Transverse colon (tissue), 4 donors: ENCODE measurements at regions not wholly inside any gene's neighbourhood (a gene's known extent, or its start where the extent isn't known, plus 50 kb on each side); places are given as distances from the start of the nearest gene placed in this dataset.

ENCODE experiments used
- DNase-seq: peaks from one replicate; pipeline ENCODE4 v3.0.0-alpha.2; 2019
- H3K27ac ChIP-seq, 4 donors: fragments of 200-600 bp; sonication (generic); 2 replicates each; pipeline ENCODE4 v1.5.1; 2016 to 2018; ENCODE audit warnings: inconsistent platforms in 4 of 4
- H3K27me3 ChIP-seq: fragments of 200-600 bp; sonication (generic); 2 replicates; pipeline ENCODE4 v1.5.1; 2017; ENCODE audit warnings: inconsistent platforms
- H3K36me3 ChIP-seq, 4 donors: fragments of 200-600 bp; sonication (generic); 2 replicates each; pipeline ENCODE4 v1.5.1; 2017 to 2019; ENCODE audit warnings: inconsistent platforms in 4 of 4
- H3K4me1 ChIP-seq, 4 donors: fragments of 200-600 bp; sonication (generic); 2 replicates each; pipeline ENCODE4 v1.5.1; 2017 to 2020; ENCODE audit warnings: inconsistent platforms in 4 of 4
- H3K4me3 ChIP-seq, 4 donors: fragments of 200-600 bp; sonication (generic); 1 replicate in 1 of 4; 2 replicates in 3 of 4; pipeline versions ENCODE4 v1.5.1 to v1.6.1; 2017 to 2019; ENCODE audit warnings: inconsistent platforms in 4 of 4
- H3K9me3 ChIP-seq, 2 donors: fragments of 200-600 bp; sonication (generic); 2 replicates each; pipeline ENCODE4 v1.5.1; 2017 to 2019; ENCODE audit warnings: inconsistent platforms in 2 of 2
- CTCF ChIP-seq, 5 experiments: fragments of 200-600 bp in 3 of 5; fragments of 450-650 bp in 2 of 5; sonication (generic) in 3 of 5; IDR thresholded peaks; 1 replicate in 2 of 5; 2 replicates in 3 of 5; pipeline ENCODE4 v1.5.1; 2016 to 2017; ENCODE audit warnings: antibody characterized with exemption in 5 of 5, inconsistent platforms in 3 of 5, mild to moderate bottlenecking in 2 of 5, moderate library complexity in 1 of 5
- EP300 ChIP-seq: sonication (generic); formaldehyde crosslinking; IDR thresholded peaks from one replicate; pipeline ENCODE4 v1.6.1; 2017; ENCODE audit warnings: antibody characterized with exemption, low read depth
- POLR2A ChIP-seq: fragments of 450-650 bp; IDR thresholded peaks from one replicate; pipeline ENCODE4 v1.6.1; 2016; ENCODE audit warnings: antibody characterized with exemption, mild to moderate bottlenecking, moderate library complexity
- POLR2AphosphoS5 ChIP-seq, 3 donors: sonication (generic); formaldehyde crosslinking; IDR thresholded peaks; one replicate each; pipeline ENCODE4 v1.6.1; 2016; ENCODE audit warnings: antibody characterized with exemption in 3 of 3
- WGBS, 2 donors: methylation state at CpG; one replicate each; pipeline ENCODE4 v1.1.5; 2018; ENCODE audit warnings: low coverage in 1 of 2; 5-methylcytosine and 5-hydroxymethylcytosine counted together
- in situ Hi-C, 4 donors: fragments of 200-750 bp; cut with MboI; loops; one replicate each; pipeline versions ENCODE4 v1.15.0 to v1.15.1; 2017; ENCODE audit warnings: low sequenced_read_pairs in 3 of 4, low pct_ligation_motif_present in 1 of 4, low pct_unique_long_range_greater_than_20kb in 1 of 4
- intact Hi-C: fragments of 100-400 bp; cut with DNase I; formaldehyde crosslinking; loops from one replicate; pipeline ENCODE4 v1.15.1; 2023; ENCODE audit warnings: low total_unique reads

- H3K4me1 ChIP-seq: no peaks in the 10 kb centered on the region
- no peaks in the 10 kb centered on the region for H3K36me3 ChIP-seq
- no peaks in the 10 kb centered on the region for H3K27me3 ChIP-seq
- TF ChIP-seq POLR2AphosphoS5 (IDR thresholded peaks at IDR 0.05) (no peak), EP300 (no peak), POLR2A (no peak), CTCF (IDR thresholded peaks at IDR 0.05) (no peak)
- H3K27ac ChIP-seq: no peak overlapping the region
- intact Hi-C loops: no loop called here
- in situ Hi-C loops: no loop called here
- no peaks in the 10 kb centered on the region for H3K9me3 ChIP-seq
- no peak overlapping the region for H3K4me3 ChIP-seq
- WGBS, 2 donors: 74 to 100% methylated on average over 1 to 6 of the region's 6 CpGs
- DNase-seq: no peak
Observed at GRCh38 chr5:3818624-3819023, 223.0 kb downstream of the IRX1 start.

GRCh38 chr5:3825531-3826451, 230.2 kb downstream of the IRX1 start:
- H3K4me3 ChIP-seq: no peak overlapping the region
- 47 to 62% methylated on average over 3 to 12 of the region's 12 CpGs for WGBS, 2 donors
- in situ Hi-C loops: no loop called here
- H3K27ac ChIP-seq: no peak overlapping the region
- H3K9me3 ChIP-seq: no peaks in the 10 kb centered on the region
- no peaks in the 10 kb centered on the region for H3K36me3 ChIP-seq
- TF ChIP-seq POLR2A (no peak), CTCF (IDR thresholded peaks at IDR 0.05) (no peak), EP300 (no peak), POLR2AphosphoS5 (IDR thresholded peaks at IDR 0.05) (no peak)
- H3K4me1 ChIP-seq: no peaks in the 10 kb centered on the region
- no peak for DNase-seq
- intact Hi-C loops: no loop called here
- no peaks in the 10 kb centered on the region for H3K27me3 ChIP-seq

- no peak overlapping the region for H3K4me3 ChIP-seq
- WGBS, 2 donors: 40 to 42% methylated on average over 2 to 8 of the region's 8 CpGs
- no peaks in the 10 kb centered on the region for H3K36me3 ChIP-seq
- no peak for TF ChIP-seq POLR2AphosphoS5 (IDR thresholded peaks at IDR 0.05)
- no peak for TF ChIP-seq CTCF (IDR thresholded peaks at IDR 0.05)
- no peak for TF ChIP-seq POLR2A
- no peak for TF ChIP-seq EP300
- H3K4me1 ChIP-seq: no peaks in the 10 kb centered on the region
- intact Hi-C loops: no loop called here
- H3K9me3 ChIP-seq: no peaks in the 10 kb centered on the region
- H3K27me3 ChIP-seq: no peaks in the 10 kb centered on the region
- DNase-seq: no peak
- in situ Hi-C loops: no loop called here
- H3K27ac ChIP-seq: no peak overlapping the region
Observed at GRCh38 chr5:3827624-3828023, 232.0 kb downstream of the IRX1 start.

- DNase-seq: no peak
- Histone ChIP-seq H3K9me3 (no peaks in the 10 kb centered on the region), H3K36me3 (no peaks in the 10 kb centered on the region), H3K27ac (no peak overlapping the region), H3K27me3 (no peaks in the 10 kb centered on the region), H3K4me3 (no peak overlapping the region), H3K4me1 (no peaks in the 10 kb centered on the region)
- intact Hi-C loops: no loop called here
- TF ChIP-seq EP300 (no peak), POLR2AphosphoS5 (IDR thresholded peaks at IDR 0.05) (no peak), CTCF (IDR thresholded peaks at IDR 0.05) (no peak), POLR2A (no peak)
- in situ Hi-C loops: no loop called here
- 72 to 87% methylated on average over 4 of the region's 4 CpGs for WGBS, 2 donors
Observed at GRCh38 chr5:3828761-3829160, 233.1 kb downstream of the IRX1 start.
